OCI-LY1 (cell line): ENCODE measurements at regions not wholly inside any gene's neighbourhood (a gene's known extent, or its start where the extent isn't known, plus 50 kb on each side); places are given as distances from the start of the nearest gene placed in this dataset.

Source experiments
- CTCF ChIP-seq: fragments of 200-600 bp; sonication (generic), shearing (Covaris generic); IDR thresholded peaks from 2 replicates; pipeline ENCODE4 v1.5.1; 2017; ENCODE audit warnings: mild to moderate bottlenecking, antibody characterized with exemption, low read length, moderate library complexity, mixed read lengths
- EZH2 ChIP-seq: fragments of 200-600 bp; sonication (generic), shearing (Covaris generic); IDR thresholded peaks from 2 replicates; pipeline ENCODE4 v1.8.0; 2017; ENCODE audit warnings: borderline replicate concordance, mixed run types, mild to moderate bottlenecking, antibody characterized with exemption, low read length, moderate library complexity, mixed read lengths

GRCh38 chr19:28489126-28489660, 723.8 kb downstream of the UQCRFS1 start:
- TF ChIP-seq CTCF (no peak), EZH2 (no peak)
